ENCODE measurements at regions not wholly inside any gene's neighbourhood (a gene's known extent, or its start where the extent isn't known, plus 50 kb on each side); places are given as distances from the start of the nearest gene placed in this dataset.

- no peak for FAIRE-seq
- no peak for DNase-seq (ENCODE audit: insufficient read length, low spot score)
These were observed 77.7 kb upstream of the INTU start for GRCh38 chr4:127555106-127555505.

- DNase-seq (ENCODE audit: insufficient read length, low spot score) (no peak), FAIRE-seq (no peak)
These were observed 74.7 kb upstream of the INTU start for GRCh38 chr4:127558088-127558487.

- FAIRE-seq (no peak), DNase-seq (ENCODE audit: insufficient read length, low spot score) (no peak)
These were observed 74.0 kb upstream of the INTU start for GRCh38 chr4:127558489-127559407.

- DNase-seq (ENCODE audit: insufficient read length, low spot score) (no peak), FAIRE-seq (no peak)
These were observed 72.8 kb upstream of the INTU start for GRCh38 chr4:127559981-127560380.

- FAIRE-seq (no peak), DNase-seq (ENCODE audit: insufficient read length, low spot score) (no peak)
These were observed 72.0 kb upstream of the INTU start for GRCh38 chr4:127560755-127561154.

- no peak for FAIRE-seq
- DNase-seq (ENCODE audit: insufficient read length, low spot score), result no peak
These were observed 58.1 kb upstream of the INTU start for GRCh38 chr4:127574643-127575042.

GRCh38 chr4:127575888-127576287 lies 56.9 kb upstream of the INTU start:
- DNase-seq (ENCODE audit: insufficient read length, low spot score) (peak; percentile 27), FAIRE-seq (no peak)

- no peak for DNase-seq (ENCODE audit: insufficient read length, low spot score)
- no peak for FAIRE-seq
These were observed 54.3 kb upstream of the INTU start for GRCh38 chr4:127578491-127578890.

- no peak for DNase-seq (ENCODE audit: insufficient read length, low spot score)
- no peak for FAIRE-seq
These were observed 53.8 kb upstream of the INTU start for GRCh38 chr4:127578967-127579366.

- DNase-seq (ENCODE audit: insufficient read length, low spot score) (no peak), FAIRE-seq (no peak)
These were observed 52.9 kb upstream of the INTU start for GRCh38 chr4:127579821-127580220.

- FAIRE-seq (no peak), DNase-seq (ENCODE audit: insufficient read length, low spot score) (no peak)
These were observed 52.5 kb upstream of the INTU start for GRCh38 chr4:127580300-127580699.

GRCh38 chr4:127580891-127581290 lies 51.9 kb upstream of the INTU start:
- DNase-seq (ENCODE audit: insufficient read length, low spot score), result no peak
- FAIRE-seq, result no peak

Measured in HTR-8/SVneo (cell line).